Kidney epithelial cell (primary cell): ENCODE measurements at regions not wholly inside any gene's neighbourhood (a gene's known extent, or its start where the extent isn't known, plus 50 kb on each side); places are given as distances from the start of the nearest gene placed in this dataset.

Experiments
- DNase-seq: peaks from one replicate; pipeline ENCODE4 v3.0.0-alpha.2; 2010; ENCODE audit warnings: low read depth
- H3K27me3 ChIP-seq: 2 replicates; pipeline ENCODE4 v1.6.0; 2011; ENCODE audit warnings: low read length; ENCODE audit not compliant: control insufficient read depth, insufficient read depth
- H3K36me3 ChIP-seq: 2 replicates; pipeline ENCODE4 v1.5.1; 2011; ENCODE audit warnings: low read length; ENCODE audit not compliant: control insufficient read depth, insufficient read depth
- H3K4me3 ChIP-seq: 2 replicates; pipeline ENCODE4 v1.5.1; 2011; ENCODE audit warnings: low read depth, mild to moderate bottlenecking, control low read depth, low read length
- TF ChIP-seq, protein P1 (sequence below): IDR thresholded peaks from 2 replicates; pipeline ENCODE4 v1.5.1; 2011; ENCODE audit warnings: mild to moderate bottlenecking, moderate library complexity, low read length, control low read depth, inconsistent platforms; ENCODE audit not compliant: insufficient read depth, poor library complexity, severe bottlenecking

GRCh38 chr15:94580211-94580885, 349.0 kb downstream of the MCTP2 start:
- TF ChIP-seq, protein P1, sequence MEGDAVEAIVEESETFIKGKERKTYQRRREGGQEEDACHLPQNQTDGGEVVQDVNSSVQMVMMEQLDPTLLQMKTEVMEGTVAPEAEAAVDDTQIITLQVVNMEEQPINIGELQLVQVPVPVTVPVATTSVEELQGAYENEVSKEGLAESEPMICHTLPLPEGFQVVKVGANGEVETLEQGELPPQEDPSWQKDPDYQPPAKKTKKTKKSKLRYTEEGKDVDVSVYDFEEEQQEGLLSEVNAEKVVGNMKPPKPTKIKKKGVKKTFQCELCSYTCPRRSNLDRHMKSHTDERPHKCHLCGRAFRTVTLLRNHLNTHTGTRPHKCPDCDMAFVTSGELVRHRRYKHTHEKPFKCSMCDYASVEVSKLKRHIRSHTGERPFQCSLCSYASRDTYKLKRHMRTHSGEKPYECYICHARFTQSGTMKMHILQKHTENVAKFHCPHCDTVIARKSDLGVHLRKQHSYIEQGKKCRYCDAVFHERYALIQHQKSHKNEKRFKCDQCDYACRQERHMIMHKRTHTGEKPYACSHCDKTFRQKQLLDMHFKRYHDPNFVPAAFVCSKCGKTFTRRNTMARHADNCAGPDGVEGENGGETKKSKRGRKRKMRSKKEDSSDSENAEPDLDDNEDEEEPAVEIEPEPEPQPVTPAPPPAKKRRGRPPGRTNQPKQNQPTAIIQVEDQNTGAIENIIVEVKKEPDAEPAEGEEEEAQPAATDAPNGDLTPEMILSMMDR, result no peak
- Histone ChIP-seq H3K4me3 (no peak overlapping the region), H3K36me3 (no peaks in the 10 kb centered on the region), H3K27me3 (no peaks in the 10 kb centered on the region)
- DNase-seq, result no peak

DNA sequence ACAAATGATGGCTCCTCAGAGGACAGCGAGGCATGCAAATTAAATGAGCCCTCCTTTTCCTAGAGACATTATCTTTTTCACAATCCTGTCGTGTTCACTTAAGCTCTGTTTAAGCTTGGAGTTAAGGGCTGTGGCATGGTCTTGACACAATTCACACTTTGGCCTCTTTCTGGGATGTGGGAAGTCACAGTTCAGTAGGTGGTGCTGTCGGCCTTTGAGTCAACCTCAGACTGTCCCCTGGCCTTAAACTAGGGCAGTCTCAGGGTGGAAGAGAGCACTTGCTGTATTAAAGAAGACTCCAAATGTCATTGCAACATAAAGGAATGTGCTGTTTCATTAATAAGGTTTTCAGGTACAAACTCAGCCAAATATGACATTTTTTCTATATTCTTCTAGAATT, 351.0 kb downstream of the MCTP2 start:
- Histone ChIP-seq H3K36me3 (no peaks in the 10 kb centered on the region), H3K27me3 (no peaks in the 10 kb centered on the region), H3K4me3 (no peak overlapping the region)
- TF ChIP-seq, protein P1, result peak; percentile 26
- no peak for DNase-seq

DNA sequence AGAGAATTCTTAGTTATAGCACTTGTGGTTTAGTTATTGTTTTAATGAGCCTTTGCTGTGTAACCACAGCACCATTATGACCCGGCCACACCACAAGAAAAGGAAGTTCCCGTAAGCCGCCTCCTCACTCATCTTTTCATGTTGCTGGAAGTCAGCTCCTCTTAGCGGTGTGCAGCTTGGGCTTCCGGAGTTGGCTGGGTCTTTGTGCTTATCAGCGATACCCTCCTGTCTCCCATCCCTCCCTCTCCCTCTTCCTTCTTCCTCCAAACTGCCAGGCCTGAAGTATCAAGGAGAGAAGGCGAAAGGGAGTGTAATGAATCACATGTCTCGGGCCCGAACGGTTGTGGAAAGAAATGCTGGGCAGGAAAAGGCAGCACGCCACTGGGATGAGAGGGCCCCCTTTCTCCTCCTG, 353.5 kb downstream of the MCTP2 start:
- Histone ChIP-seq H3K36me3 (no peaks in the 10 kb centered on the region), H3K27me3 (no peaks in the 10 kb centered on the region), H3K4me3 (no peak overlapping the region)
- peak; percentile 9 for DNase-seq
- TF ChIP-seq, protein P1, result no peak

- no peak for DNase-seq
- H3K27me3 ChIP-seq, result no peaks in the 10 kb centered on the region
- H3K4me3 ChIP-seq, result no peak overlapping the region
- TF ChIP-seq, protein P1, result no peak
- H3K36me3 ChIP-seq, result no peaks in the 10 kb centered on the region
Observed at GRCh38 chr15:94586099-94586498, 354.7 kb downstream of the MCTP2 start.

- no peaks in the 10 kb centered on the region for H3K27me3 ChIP-seq
- no peak for DNase-seq
- no peaks in the 10 kb centered on the region for H3K36me3 ChIP-seq
- H3K4me3 ChIP-seq, result no peak overlapping the region
- TF ChIP-seq, protein P1, result no peak
Observed at GRCh38 chr15:94587113-94587512, 355.8 kb downstream of the MCTP2 start.

GRCh38 chr15:94588993-94589392, 357.6 kb downstream of the MCTP2 start:
- Histone ChIP-seq H3K36me3 (no peaks in the 10 kb centered on the region), H3K4me3 (no peak overlapping the region), H3K27me3 (no peaks in the 10 kb centered on the region)
- no peak for DNase-seq
- TF ChIP-seq, protein P1, result no peak
